Fibroblast of the aortic adventitia (primary cell): ENCODE measurements at regions not wholly inside any gene's neighbourhood (a gene's known extent, or its start where the extent isn't known, plus 50 kb on each side); places are given as distances from the start of the nearest gene placed in this dataset.

ENCODE experiments used
- DNase-seq: peaks from one replicate; pipeline ENCODE4 v3.0.0-alpha.2; 2010; ENCODE audit warnings: low read depth
- H3K4me3 ChIP-seq: 2 replicates; pipeline ENCODE4 v1.5.1; 2011; ENCODE audit warnings: low read depth, mild to moderate bottlenecking, control low read depth, low read length, moderate library complexity
- TF ChIP-seq, protein P1 (sequence below): IDR thresholded peaks from 2 replicates; pipeline ENCODE4 v1.5.1; 2011; ENCODE audit warnings: mild to moderate bottlenecking, low read length, control low read depth, inconsistent platforms; ENCODE audit not compliant: insufficient read depth

DNA sequence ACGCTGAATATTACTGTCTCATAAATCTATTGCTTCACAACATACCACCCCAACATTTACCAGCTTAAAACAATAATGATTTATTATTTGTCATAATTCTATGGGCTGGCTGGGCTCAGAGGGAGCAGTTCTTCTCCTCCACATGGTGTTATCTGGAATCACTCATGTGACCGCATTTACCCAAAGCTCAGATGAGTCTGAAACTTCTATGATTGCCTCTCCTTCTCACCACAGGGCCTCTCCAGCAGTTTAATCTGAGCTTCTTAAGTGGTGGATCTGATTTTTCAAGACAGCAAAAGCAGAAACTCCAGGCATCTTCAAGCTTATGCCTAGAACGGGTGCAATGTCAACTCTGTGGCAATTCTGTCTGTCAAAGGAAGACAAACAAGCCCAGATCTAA, 210.3 kb upstream of the ADRA1B start:
- TF ChIP-seq, protein P1, sequence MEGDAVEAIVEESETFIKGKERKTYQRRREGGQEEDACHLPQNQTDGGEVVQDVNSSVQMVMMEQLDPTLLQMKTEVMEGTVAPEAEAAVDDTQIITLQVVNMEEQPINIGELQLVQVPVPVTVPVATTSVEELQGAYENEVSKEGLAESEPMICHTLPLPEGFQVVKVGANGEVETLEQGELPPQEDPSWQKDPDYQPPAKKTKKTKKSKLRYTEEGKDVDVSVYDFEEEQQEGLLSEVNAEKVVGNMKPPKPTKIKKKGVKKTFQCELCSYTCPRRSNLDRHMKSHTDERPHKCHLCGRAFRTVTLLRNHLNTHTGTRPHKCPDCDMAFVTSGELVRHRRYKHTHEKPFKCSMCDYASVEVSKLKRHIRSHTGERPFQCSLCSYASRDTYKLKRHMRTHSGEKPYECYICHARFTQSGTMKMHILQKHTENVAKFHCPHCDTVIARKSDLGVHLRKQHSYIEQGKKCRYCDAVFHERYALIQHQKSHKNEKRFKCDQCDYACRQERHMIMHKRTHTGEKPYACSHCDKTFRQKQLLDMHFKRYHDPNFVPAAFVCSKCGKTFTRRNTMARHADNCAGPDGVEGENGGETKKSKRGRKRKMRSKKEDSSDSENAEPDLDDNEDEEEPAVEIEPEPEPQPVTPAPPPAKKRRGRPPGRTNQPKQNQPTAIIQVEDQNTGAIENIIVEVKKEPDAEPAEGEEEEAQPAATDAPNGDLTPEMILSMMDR, result no peak
- no peak for DNase-seq
- no peak overlapping the region for H3K4me3 ChIP-seq

DNA sequence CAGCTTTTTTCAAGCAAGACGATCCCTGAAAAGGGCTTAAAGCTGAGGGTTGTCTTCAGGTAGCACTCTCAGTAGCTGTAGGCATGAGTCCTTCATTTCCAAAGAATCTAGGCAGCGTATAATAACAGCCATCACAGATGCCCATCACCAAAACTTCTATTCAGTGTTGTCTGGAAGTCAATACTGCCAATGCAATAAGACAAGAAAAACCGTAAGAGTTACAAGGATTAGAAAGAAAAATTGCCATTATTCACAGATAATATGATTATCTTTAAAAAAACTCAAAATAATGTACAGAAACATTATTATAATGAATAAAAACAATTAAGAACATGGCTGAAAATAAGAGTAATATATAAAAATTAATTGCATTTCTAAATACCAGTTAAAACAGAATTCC, 208.2 kb upstream of the ADRA1B start:
- no peak for DNase-seq
- TF ChIP-seq, protein P1, result no peak
- no peak overlapping the region for H3K4me3 ChIP-seq

DNA sequence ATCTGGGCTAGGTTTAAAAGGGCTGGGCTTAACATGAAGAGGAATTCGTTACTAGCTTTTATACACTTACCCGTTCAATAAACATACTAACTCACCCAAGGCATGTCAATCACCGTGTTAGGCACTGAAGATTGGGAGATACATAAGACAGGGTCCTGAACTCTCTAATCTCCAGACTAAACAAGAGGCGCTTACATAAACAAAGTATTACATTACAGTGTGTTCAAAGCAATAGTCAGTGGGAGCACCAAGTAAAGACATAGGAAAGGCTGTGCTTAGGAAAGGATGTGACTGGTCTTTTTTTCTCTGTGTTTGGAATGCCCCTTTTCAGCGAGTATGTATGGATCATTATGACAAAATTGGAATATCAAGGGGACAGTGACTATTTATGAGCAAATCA, 203.6 kb upstream of the ADRA1B start:
- TF ChIP-seq, protein P1, result no peak
- DNase-seq, result no peak
- H3K4me3 ChIP-seq, result no peak overlapping the region

DNA sequence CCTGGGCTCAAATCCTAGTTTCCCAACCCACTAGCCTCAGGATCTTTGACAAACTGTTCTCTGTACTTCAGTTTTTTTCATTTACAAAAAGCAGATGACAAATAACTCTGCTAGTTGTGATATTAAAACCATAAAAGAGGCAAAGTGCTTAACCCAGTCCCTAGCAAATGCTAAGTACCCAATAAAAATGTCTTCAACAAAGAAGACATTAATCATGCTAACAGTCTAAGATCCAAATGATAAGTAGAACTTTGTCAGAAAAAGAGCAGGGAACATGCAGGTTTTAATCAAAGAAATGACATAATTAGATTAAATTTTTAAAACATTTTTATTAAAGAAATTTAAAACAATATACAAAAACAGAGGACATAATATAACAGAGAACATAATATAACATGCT, 203.0 kb upstream of the ADRA1B start:
- TF ChIP-seq, protein P1, result no peak
- DNase-seq, result no peak

DNA sequence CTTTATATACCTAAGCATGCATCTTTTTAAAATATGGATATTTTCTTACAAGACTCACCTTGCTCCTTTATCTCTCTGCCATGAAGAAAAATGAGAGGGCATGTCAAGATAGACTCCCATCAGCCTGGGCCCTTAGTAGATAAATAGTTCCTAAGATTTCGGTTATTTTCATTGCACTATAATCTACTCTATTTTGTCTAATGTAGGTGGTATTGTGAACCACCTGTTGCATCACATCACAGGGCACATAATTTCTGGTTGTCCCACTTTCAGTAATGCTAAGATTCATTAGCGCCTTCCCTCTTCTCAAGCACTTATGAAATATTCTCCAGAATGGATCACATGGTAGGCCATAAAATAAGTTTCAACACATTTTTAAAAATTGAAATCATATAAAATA, 202.5 kb upstream of the ADRA1B start:
- no peak overlapping the region for H3K4me3 ChIP-seq
- TF ChIP-seq, protein P1, result no peak
- DNase-seq, result no peak

More for the DNA sequence above, 203.0 kb upstream of the ADRA1B start:
- H3K4me3 ChIP-seq, result no peak overlapping the region

DNA sequence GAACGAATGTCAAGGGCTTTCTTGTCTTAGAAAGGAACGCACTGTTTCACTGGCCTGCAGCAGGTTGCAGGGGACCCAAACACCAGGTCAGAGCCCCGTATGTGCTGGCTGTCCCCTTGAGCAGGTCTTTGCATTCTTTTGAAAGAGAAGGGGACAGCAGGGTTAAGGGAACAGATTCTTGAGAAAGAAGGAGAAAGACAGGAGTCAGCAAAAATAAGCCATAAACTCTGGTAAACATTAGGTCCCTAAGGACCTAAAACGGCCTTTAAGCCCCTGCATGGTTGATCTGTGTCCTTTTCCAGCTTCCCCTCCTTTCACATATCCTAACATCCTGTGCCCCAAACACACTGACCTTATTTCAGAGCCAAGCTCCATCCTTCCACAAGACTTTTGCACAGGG, 190.8 kb upstream of the ADRA1B start:
- no peak for DNase-seq
- TF ChIP-seq, protein P1, result no peak
- H3K4me3 ChIP-seq, result no peak overlapping the region

DNA sequence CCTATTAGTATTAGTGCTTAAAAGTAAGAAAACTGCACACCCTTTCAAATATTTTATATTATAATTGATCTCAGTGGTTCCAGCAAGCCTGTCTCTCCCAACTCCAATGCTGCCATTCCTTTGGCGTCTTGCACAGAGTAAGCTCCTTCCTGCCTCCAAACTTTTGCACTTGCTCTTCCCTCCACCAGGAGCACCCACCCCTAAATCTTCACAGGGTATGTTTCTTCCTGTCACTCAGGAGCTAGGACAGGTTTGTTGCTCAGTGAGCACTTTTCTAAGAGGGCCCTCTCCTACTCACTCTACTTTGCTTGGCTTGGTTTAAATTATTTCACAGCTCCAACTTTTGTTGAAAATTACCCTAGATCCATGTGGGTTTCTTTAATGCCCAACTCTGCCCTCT, 189.1 kb upstream of the ADRA1B start:
- TF ChIP-seq, protein P1, result no peak
- DNase-seq, result no peak
- H3K4me3 ChIP-seq, result no peak overlapping the region
